Prostate gland (tissue), 2 donors: ENCODE measurements at regions not wholly inside any gene's neighbourhood (a gene's known extent, or its start where the extent isn't known, plus 50 kb on each side); places are given as distances from the start of the nearest gene placed in this dataset.

Experiments
- DNase-seq: peaks from one replicate; pipeline ENCODE4 v3.0.0-alpha.2; 2019; ENCODE audit warnings: low spot score
- H3K27ac ChIP-seq, 2 donors: fragments of 200-600 bp; sonication (generic); 2 replicates each; pipeline ENCODE4 v1.5.1; 2017 to 2019
- H3K27me3 ChIP-seq: fragments of 200-600 bp; sonication (generic); replicated peaks from 2 replicates; pipeline ENCODE4 v1.5.1; 2019; ENCODE audit not compliant: insufficient read depth
- H3K36me3 ChIP-seq, 2 donors: fragments of 200-600 bp; sonication (generic); 1 replicate in 1 of 2; 2 replicates in 1 of 2; pipeline versions ENCODE4 v1.5.1 to v1.8.1; 2017 to 2019
- H3K4me1 ChIP-seq: fragments of 200-600 bp; sonication (generic); replicated peaks from 2 replicates; pipeline ENCODE4 v1.5.1; 2019
- H3K4me3 ChIP-seq, 2 donors: fragments of 200-600 bp; sonication (generic); 2 replicates each; pipeline ENCODE4 v1.5.1; 2017 to 2019
- H3K9me3 ChIP-seq: fragments of 200-600 bp; sonication (generic); 2 replicates; pipeline ENCODE4 v1.5.1; 2017
- POLR2A ChIP-seq: fragments of 450-650 bp; IDR thresholded peaks from one replicate; pipeline ENCODE4 v1.6.1; 2016; ENCODE audit warnings: antibody characterized with exemption, mild to moderate bottlenecking
- POLR2AphosphoS5 ChIP-seq: sonication (generic); formaldehyde crosslinking; IDR thresholded peaks from one replicate; pipeline ENCODE4 v1.6.1; 2017; ENCODE audit warnings: antibody characterized with exemption
- WGBS: methylation state at CpG from one replicate; pipeline ENCODE4 v1.1.5; 2018; 5-methylcytosine and 5-hydroxymethylcytosine counted together
- intact Hi-C: fragments of 100-400 bp; cut with DNase I; formaldehyde crosslinking; loops from one replicate; pipeline ENCODE4 v1.14.2; 2022
- TF ChIP-seq, protein P1 (sequence below), 4 experiments: fragments of 200-600 bp in 2 of 4; fragments of 450-650 bp in 2 of 4; sonication (generic) in 2 of 4; IDR thresholded peaks; 1 replicate in 3 of 4; 2 replicates in 1 of 4; pipeline ENCODE4 v1.5.1; 2016 to 2019; ENCODE audit warnings: antibody characterized with exemption in 4 of 4, mild to moderate bottlenecking in 2 of 4, moderate library complexity in 2 of 4

DNA sequence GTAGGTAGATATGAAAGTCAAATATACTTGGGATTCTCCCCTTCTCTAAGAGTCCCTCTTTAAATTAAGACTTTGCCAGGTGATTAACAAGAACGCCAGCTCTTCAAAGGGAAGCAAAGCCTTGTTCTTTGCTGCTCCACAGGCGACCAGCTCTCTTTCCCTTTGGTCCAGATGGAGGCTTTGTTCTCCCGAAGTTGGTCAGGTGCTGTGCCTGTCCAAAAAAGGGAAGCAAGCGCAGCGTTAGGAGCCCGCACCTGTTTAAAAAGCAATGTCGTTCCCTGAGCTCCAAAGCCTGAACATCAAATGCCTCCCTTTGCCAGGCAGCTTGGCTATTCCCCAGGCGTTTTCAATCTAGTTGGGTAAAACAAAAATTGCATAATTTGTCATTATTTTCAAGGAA lies 1913.1 kb upstream of the PIK3C3 start:
- 71% methylated on average over 8 of the region's 8 CpGs for WGBS
- H3K36me3 ChIP-seq = no peaks in the 10 kb centered on the region
- H3K4me3 ChIP-seq = no peak overlapping the region
- H3K4me1 ChIP-seq = no peaks in the 10 kb centered on the region
- H3K9me3 ChIP-seq = no peaks in the 10 kb centered on the region
- intact Hi-C loops = no loop called here
- no peak for DNase-seq
- TF ChIP-seq, protein P1, sequence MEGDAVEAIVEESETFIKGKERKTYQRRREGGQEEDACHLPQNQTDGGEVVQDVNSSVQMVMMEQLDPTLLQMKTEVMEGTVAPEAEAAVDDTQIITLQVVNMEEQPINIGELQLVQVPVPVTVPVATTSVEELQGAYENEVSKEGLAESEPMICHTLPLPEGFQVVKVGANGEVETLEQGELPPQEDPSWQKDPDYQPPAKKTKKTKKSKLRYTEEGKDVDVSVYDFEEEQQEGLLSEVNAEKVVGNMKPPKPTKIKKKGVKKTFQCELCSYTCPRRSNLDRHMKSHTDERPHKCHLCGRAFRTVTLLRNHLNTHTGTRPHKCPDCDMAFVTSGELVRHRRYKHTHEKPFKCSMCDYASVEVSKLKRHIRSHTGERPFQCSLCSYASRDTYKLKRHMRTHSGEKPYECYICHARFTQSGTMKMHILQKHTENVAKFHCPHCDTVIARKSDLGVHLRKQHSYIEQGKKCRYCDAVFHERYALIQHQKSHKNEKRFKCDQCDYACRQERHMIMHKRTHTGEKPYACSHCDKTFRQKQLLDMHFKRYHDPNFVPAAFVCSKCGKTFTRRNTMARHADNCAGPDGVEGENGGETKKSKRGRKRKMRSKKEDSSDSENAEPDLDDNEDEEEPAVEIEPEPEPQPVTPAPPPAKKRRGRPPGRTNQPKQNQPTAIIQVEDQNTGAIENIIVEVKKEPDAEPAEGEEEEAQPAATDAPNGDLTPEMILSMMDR (IDR thresholded peaks at IDR 0.05) = no peak
- H3K27ac ChIP-seq = no peak overlapping the region
- H3K27me3 ChIP-seq = no peaks in the 10 kb centered on the region

DNA sequence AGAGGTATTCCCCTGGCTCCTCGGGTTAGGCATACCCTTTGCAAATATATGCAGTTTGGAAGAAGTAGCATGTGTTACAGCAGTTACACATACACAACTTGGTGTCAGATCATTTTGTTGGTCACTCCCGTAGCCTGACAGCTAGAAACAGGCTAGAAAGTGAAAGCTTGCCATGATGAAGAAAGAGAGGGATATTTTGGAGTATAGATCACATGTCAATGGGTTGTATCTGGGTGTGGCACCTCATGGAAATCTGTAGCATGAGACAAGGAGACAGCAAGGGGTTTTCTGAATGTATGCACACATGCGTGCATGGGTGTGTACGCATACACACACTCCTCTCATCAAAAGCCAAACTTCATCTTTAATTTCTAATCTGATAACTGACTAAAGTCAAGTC lies 1914.5 kb upstream of the PIK3C3 start:
- WGBS = 76% methylated on average over 4 of the region's 4 CpGs

DNA sequence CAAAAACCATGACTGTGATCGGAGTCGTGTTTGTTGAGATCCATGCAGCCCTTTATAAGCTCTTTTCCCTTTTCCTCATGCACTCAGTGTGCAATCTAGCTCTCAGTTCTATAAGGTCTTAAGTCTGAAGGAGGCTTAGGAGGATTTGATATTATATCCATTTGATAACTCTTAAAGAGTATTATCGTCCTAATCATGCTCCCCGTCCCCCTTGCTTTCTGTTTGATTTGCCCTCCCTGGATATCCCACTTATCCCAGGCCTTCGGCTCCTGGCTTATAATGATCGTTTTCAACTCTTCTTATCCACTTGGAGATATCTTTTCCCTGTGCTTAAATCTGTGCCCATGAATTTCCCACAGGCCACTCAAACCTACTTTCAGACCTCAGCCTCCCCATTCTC lies 1917.7 kb upstream of the PIK3C3 start:
- Histone ChIP-seq H3K4me1 (no peaks in the 10 kb centered on the region), H3K27me3 (no peaks in the 10 kb centered on the region), H3K27ac (no peak overlapping the region), H3K36me3 (no peaks in the 10 kb centered on the region), H3K9me3 (no peaks in the 10 kb centered on the region), H3K4me3 (no peak overlapping the region)
- intact Hi-C loops = no loop called here
- no peak for DNase-seq
- 98% methylated on average over 6 of the region's 6 CpGs for WGBS
- TF ChIP-seq POLR2A (no peak), POLR2AphosphoS5 (no peak)
- TF ChIP-seq, protein P1 (IDR thresholded peaks at IDR 0.05) = no peak

More for the DNA sequence above, 1914.5 kb upstream of the PIK3C3 start:
- Histone ChIP-seq H3K36me3 (no peaks in the 10 kb centered on the region), H3K27ac (no peak overlapping the region), H3K4me3 (no peak overlapping the region), H3K27me3 (no peaks in the 10 kb centered on the region), H3K9me3 (no peaks in the 10 kb centered on the region), H3K4me1 (no peaks in the 10 kb centered on the region)
- TF ChIP-seq POLR2A (no peak), POLR2AphosphoS5 (no peak)
- TF ChIP-seq, protein P1 (IDR thresholded peaks at IDR 0.05) = no peak
- no peak for DNase-seq
- intact Hi-C loops = no loop called here

DNA sequence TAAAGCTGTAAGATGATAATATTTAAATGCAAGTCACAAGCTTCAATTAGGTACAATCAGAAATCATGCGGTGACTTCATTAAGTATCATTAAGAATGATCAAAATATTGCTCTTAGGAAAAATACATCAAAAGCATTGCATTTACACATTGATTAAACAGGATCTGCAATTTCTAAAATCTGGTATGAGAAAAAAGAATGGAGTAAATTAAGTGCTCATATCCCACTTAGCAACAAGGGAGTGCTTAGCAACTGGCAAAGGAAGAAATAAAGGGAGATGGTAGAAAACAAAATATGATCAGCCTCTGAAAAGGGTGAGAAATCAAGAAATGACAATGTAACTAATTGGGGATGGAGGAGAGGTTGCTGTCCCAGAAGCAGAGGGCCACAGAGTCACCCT lies 1918.2 kb upstream of the PIK3C3 start:
- Histone ChIP-seq H3K36me3 (no peaks in the 10 kb centered on the region), H3K27ac (no peak overlapping the region), H3K9me3 (no peaks in the 10 kb centered on the region), H3K4me3 (no peak overlapping the region), H3K27me3 (no peaks in the 10 kb centered on the region), H3K4me1 (no peaks in the 10 kb centered on the region)
- no peak for TF ChIP-seq POLR2A
- 98% methylated on average over 1 of the region's 1 CpG for WGBS
- DNase-seq = no peak
- intact Hi-C loops = no loop called here

DNA sequence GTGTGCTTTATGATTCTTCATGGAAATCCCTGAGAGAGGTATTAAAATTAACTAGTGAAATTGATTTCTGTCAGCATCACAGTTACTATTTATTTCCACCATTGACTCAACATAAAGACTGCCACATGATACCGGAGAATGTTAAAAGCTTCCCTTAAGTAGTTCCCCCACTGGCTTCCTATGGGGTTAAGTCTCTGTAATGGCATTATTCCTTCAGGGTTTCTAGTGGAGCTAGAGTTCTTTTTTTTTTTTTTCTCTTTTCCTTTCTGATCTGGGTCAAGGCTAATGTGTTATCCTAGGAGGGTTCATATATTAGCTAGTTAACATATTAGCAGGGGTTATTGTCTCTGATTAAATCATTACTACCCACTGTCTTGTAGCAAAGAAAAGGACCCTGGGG lies 1919.1 kb upstream of the PIK3C3 start:
- Histone ChIP-seq H3K27ac (no peak overlapping the region), H3K4me3 (no peak overlapping the region), H3K27me3 (no peaks in the 10 kb centered on the region), H3K4me1 (no peaks in the 10 kb centered on the region), H3K36me3 (no peaks in the 10 kb centered on the region), H3K9me3 (no peaks in the 10 kb centered on the region)
- 90% methylated on average over 1 of the region's 1 CpG for WGBS
- no peak for DNase-seq
- TF ChIP-seq POLR2A (no peak), POLR2AphosphoS5 (no peak)
- TF ChIP-seq, protein P1 (IDR thresholded peaks at IDR 0.05) = no peak
- intact Hi-C loops = no loop called here

DNA sequence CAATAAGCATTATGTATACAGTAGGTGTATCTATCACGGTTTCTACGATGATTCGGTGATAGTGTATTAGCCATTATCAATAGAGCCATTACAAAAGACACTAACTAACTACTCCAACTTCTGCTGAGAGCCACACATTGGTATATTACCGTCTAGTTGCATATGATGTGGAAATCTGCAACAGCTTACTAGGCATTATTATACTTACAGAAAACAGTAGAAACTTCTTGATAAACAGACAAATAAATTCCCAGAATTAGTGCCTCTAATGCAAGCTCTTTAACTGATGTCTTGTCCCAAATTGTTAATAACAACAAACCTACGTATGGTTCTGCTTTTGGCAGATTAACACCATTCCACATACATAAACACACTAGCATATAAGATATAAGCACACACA lies 1923.0 kb upstream of the PIK3C3 start:
- H3K36me3 ChIP-seq = no peaks in the 10 kb centered on the region
- no peak overlapping the region for H3K27ac ChIP-seq
- intact Hi-C loops = no loop called here
- WGBS = 77% methylated on average over 5 of the region's 5 CpGs
- DNase-seq = no peak
- TF ChIP-seq, protein P1 (IDR thresholded peaks at IDR 0.05) = no peak
- no peak for TF ChIP-seq POLR2A
- no peak for TF ChIP-seq POLR2AphosphoS5
- no peaks in the 10 kb centered on the region for H3K4me1 ChIP-seq
- H3K4me3 ChIP-seq = no peak overlapping the region
- no peaks in the 10 kb centered on the region for H3K27me3 ChIP-seq
- no peaks in the 10 kb centered on the region for H3K9me3 ChIP-seq
